T-helper 2 cell treated with Interferon-gamma antibody and Interleukin-4, amounts not matched to agents 100 ng/mL and 5 ng/mL, for 36 hours (primary cell): ENCODE measurements at regions not wholly inside any gene's neighbourhood (a gene's known extent, or its start where the extent isn't known, plus 50 kb on each side); places are given as distances from the start of the nearest gene placed in this dataset.

Source experiments
- intact Hi-C: fragments of 100-400 bp; cut with micrococcal nuclease; formaldehyde crosslinking; loops from one replicate; pipeline ENCODE4 v1.15.1; 2023

GRCh38 chr15:58324533-58324932, 107.3 kb upstream of the LIPC start:
- intact Hi-C loops, result no loop called here

GRCh38 chr15:58327958-58328357, 103.8 kb upstream of the LIPC start:
- intact Hi-C loops, result no loop called here

GRCh38 chr15:58329211-58329610, 102.6 kb upstream of the LIPC start:
- intact Hi-C loops, result no loop called here

- intact Hi-C loops, result no loop called here
Measured at GRCh38 chr15:58329781-58330671, 101.8 kb upstream of the LIPC start.

DNA sequence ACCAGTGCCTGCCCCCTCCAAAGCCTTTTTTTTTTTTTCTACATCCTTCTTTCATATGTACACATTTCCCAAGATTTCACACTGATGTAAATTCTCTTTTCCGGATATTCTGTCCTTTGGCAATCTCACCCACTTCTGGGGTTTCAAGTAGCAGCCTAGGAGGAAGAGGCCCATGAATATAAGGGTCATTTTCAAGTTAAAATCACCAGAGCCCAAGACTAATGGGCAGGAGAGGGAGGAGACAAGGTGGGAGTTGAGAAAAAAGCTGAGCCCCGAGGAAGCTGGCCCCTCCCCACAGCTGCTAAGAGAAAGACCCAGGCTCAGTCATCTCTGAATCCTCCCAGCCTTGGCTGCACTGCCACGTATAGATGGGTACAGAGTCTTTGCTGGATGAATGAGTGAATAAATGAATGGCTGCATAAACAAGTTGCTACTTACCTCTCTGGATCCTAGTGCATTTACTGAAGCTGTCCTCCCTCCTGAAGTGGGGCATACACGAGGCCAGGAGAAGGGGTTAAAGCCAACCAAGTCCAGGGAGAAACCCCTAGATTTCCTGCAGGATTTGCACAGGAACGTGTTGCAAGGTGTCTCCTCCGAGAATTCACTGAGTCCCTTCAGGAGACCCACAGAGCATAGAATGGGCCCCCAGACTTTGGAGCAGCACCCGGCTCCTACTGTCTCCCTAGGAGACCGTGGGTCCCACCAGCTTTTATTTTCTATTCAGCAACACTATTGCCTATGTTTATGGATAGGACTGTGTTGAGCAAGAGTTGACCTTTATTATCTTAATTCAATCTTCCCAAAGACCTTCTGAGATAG, 100.8 kb upstream of the LIPC start:
- intact Hi-C loops, result no loop called here

GRCh38 chr15:58331560-58331912, 100.3 kb upstream of the LIPC start:
- intact Hi-C loops, result no loop called here

GRCh38 chr15:58331913-58332675, 99.7 kb upstream of the LIPC start:
- intact Hi-C loops, result loop anchor here (2.0 kb wide), 1 partner anchor 17 kb away; no protein-coding TSS in a partner anchor

DNA sequence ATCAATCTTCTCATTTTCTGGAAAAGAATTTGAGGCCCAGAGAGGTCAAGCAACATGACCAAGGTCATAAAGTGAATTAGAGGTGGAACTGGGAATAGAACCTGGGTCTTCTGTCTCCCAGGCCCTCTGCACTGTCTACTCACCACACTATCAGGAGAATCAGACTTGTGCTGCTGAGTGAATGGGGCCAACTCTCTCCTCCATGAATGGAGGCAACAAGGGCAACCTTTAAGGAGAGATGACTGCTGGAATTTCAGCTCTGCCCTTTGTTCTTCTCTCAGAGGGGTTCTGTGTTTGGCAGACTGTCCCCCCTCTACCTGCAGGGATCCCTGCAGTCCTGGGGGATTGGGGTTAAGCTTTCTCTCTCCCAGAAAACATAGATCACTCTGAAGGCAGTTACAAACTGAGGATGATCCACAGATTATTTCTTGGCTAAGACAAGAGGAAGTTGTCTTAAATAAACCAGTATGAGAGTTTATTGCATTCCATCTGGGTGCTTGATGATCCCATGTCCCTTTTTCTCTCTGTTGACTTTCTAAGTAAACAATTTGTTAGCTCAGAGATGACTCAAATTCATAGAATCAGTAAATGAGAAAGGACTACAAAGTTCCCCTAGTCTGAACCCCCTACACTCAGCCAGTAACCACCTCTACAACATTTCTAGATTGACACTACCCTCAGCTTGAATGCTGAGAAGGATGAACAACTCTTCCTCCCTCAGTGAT, 99.0 kb upstream of the LIPC start:
- intact Hi-C loops, result loop anchor here (2.0 kb wide), 1 partner anchor 18 kb away; no protein-coding TSS in a partner anchor

GRCh38 chr15:58334803-58335202, 97.0 kb upstream of the LIPC start:
- intact Hi-C loops, result no loop called here

GRCh38 chr15:58336161-58336560, 95.6 kb upstream of the LIPC start:
- intact Hi-C loops, result no loop called here

DNA sequence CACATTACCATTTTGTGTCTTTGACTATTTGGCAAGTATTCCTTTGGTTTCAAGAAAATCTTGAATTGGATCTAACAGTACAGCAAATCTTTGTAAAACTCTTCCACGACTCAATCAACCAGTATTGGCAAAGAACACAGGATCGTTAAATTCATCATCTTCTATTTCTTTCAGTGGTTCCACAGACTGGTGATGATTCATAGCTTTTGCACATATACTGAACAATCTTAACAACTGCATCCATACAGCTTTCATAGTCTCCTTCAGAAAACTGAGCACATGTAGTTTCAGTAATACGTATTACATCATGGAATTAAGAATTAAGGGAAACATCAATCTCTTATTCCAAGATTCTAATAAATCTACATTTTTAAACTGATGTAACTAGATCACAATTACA, 91.6 kb upstream of the LIPC start:
- intact Hi-C loops, result no loop called here

DNA sequence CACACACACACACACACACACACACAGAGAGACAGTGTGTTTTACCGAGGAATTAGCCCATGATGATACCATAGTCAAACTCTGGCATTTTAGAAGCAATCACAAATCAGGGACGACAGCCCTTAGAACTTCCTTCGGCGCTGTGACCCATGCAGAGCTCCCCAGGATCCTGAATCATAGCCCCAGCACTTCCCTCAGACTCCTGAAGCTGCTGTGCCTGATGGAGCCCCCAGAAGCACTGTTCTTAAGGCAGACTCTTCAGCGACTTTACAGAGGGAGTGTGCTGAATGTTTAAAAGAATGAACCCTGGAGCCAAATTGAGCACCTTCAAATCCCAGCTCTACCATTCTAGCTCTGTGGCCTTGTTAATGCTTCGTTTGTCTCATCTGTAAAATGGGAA, 89.3 kb upstream of the LIPC start:
- intact Hi-C loops, result no loop called here

DNA sequence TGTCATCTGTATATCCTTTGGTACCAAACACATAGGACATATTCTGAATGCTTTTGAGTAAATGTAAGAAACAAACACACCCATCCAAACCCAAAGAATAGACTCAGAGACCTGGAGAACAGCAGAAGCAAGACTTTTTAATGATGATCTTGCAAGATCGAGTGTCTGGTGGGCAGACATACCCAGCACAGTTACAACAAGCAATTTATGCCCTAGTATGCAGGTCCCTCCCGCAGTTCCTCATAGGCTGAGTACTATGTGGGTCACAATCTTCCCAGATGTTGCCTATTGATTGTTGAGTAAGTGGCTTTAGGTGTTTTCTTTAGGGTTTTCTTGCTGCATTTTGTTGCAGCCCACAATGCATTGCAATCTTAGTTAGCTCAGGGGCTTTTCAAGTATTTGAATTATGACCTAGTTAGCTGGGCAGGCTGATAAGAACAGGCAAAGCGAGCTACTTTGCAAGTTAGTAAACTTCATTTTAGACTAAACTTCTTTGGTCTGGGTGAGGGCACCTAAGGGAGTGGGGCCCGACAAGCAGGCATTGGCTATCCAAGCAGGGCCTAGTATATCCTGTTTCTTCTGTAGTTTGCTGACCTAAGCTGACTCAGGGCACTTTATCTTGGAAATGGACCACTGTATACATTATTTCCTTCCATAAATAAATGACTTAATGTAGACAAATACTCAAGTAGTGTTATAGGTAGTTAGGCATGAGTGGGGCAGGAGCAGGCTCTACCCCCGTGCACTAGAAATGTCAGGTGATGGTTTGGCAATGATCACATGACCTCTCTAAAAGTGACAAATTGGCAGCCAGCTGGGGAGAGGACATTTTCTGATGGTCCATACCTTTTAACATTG, 87.3 kb upstream of the LIPC start:
- intact Hi-C loops, result no loop called here

- intact Hi-C loops, result no loop called here
Measured at GRCh38 chr15:58346361-58346760, 85.4 kb upstream of the LIPC start.

DNA sequence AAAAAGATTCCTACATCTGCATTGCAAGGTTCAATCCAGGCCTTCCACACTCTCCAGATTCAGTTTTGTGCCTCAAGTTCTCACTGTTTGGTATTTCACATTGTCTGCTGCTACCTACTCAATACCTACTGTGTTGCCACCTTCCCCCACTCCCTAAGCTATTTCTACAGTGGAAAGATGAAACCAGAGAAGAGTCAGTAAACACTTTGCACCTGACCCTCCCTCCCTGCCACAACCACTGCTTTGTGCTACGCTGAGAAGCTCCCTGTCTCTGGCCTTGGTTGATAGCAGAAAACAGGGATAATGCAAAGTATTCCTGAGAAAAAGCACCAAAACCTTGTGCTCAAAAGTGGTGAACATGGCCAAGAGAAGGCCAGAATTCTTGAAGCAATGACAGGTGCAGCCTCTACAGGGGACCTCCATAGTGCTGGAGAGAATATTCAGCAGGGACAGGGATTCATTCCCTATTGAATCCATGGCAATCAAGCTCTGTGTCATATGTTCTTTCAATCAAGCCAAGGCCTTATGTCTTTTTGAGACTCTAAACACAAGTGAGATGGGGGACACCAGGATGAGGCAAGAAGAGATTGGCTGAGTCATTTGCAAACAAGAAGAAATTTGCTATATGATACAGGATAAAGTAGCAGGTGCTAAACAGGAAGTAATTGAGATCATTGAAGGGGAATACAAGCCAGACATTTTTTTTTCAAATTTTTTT, 83.5 kb upstream of the LIPC start:
- intact Hi-C loops, result no loop called here

- intact Hi-C loops, result loop anchor here (10.0 kb wide), 1 partner anchor 63 kb away; no protein-coding TSS in a partner anchor
Measured at GRCh38 chr15:58352026-58352929, 79.5 kb upstream of the LIPC start.

DNA sequence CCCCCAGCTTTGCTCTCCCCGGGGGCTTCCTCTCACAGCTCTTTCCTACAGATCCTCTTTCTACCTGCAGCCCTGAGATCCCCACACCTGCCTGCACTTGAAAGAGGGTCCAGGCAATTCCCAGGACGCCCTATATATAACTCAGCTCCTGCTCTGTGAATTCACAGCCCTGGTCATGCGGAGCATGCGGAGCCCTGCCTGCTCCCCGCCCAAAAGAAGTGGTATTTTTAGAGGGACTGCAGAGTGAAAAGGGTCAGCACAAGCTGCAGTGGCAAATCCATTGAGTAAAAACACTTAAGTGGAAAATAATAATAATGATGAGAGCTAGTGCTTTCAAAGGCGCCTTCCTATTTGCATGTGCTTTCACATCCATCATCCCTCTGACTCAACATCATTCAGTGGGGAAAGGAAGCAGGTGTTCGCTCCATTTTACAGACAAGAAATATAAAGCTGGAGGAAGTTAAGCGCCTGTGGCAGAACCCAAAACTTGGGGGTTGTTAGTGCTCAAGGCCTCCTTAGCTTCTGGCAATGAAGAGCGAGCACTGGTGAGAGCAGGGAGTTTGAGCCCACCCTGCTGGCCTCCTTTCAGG, 76.3 kb upstream of the LIPC start:
- intact Hi-C loops, result loop anchor here (10.0 kb wide), 1 partner anchor 59 kb away; no protein-coding TSS in a partner anchor

- intact Hi-C loops, result loop anchor here (10.0 kb wide), 1 partner anchor 59 kb away; no protein-coding TSS in a partner anchor
Measured at GRCh38 chr15:58355973-58356372, 75.8 kb upstream of the LIPC start.
